ENCODE measurements at regions not wholly inside any gene's neighbourhood (a gene's known extent, or its start where the extent isn't known, plus 50 kb on each side); places are given as distances from the start of the nearest gene placed in this dataset.

DNA sequence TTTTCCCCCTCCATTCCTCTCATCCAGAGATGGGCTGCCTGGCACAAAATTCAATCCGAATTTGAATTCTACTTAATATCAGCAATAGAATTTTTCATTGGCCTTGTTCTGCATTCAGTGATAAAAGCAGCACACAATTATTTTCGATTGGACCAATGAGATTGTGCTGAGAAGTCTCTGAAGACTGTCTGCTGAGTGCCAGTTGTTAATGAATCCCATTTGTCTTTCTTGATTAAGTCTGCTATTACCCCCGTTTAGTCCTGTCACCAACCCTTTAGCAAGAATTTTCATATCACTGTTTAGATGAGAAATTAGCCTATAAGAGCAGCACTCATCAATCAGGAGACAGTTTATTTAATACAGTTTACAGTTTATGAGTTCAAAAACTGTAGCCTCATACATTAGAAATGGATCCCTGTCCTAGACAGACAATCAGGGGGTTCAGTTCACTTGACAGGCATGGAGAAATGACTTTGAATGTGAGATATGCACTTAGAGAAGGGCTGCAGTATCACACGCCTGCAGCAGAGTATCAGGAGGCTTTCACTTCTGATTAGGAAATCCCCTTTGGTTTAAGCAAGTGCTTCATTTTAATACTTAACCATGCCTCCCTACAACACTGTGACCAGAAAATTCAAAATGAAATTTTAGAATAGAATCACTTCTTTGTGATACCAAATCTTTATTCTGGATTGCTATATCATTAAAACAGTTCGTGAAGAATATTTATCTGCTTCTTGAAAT is 304.7 kb upstream of the PTBP2 start:
- 44 to 49% methylated on average over 4 to 5 of the region's 5 CpGs for WGBS, 2 donors (ENCODE audit: low coverage in 1 of 2)
- TF ChIP-seq POLR2AphosphoS5 (IDR thresholded peaks at IDR 0.05) (no peak), EP300 (IDR thresholded peaks at IDR 0.05; ENCODE audit: low read depth) (no peak), POLR2A (IDR thresholded peaks at IDR 0.05) (no peak)
- TF ChIP-seq, protein P1, sequence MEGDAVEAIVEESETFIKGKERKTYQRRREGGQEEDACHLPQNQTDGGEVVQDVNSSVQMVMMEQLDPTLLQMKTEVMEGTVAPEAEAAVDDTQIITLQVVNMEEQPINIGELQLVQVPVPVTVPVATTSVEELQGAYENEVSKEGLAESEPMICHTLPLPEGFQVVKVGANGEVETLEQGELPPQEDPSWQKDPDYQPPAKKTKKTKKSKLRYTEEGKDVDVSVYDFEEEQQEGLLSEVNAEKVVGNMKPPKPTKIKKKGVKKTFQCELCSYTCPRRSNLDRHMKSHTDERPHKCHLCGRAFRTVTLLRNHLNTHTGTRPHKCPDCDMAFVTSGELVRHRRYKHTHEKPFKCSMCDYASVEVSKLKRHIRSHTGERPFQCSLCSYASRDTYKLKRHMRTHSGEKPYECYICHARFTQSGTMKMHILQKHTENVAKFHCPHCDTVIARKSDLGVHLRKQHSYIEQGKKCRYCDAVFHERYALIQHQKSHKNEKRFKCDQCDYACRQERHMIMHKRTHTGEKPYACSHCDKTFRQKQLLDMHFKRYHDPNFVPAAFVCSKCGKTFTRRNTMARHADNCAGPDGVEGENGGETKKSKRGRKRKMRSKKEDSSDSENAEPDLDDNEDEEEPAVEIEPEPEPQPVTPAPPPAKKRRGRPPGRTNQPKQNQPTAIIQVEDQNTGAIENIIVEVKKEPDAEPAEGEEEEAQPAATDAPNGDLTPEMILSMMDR (IDR thresholded peaks at IDR 0.05), result no peak
- intact Hi-C loops (cut with DNase I; ENCODE audit: low total_unique reads) (no loop called here), in situ Hi-C loops (cut with MboI; ENCODE audit: low pct_ligation_motif_present in 1 of 4, low pct_unique_long_range_greater_than_20kb in 1 of 4, low sequenced_read_pairs in 3 of 4) (no loop called here)
- no peaks in the 10 kb centered on the region for H3K4me1 ChIP-seq
- no peak overlapping the region for H3K4me3 ChIP-seq
- H3K9me3 ChIP-seq, result no peaks in the 10 kb centered on the region
- no peaks in the 10 kb centered on the region for H3K27me3 ChIP-seq
- peak overlapping the region; percentile 50 to 68 (median 58) for H3K27ac ChIP-seq
- H3K36me3 ChIP-seq, result no peaks in the 10 kb centered on the region
- no peak for DNase-seq

DNA sequence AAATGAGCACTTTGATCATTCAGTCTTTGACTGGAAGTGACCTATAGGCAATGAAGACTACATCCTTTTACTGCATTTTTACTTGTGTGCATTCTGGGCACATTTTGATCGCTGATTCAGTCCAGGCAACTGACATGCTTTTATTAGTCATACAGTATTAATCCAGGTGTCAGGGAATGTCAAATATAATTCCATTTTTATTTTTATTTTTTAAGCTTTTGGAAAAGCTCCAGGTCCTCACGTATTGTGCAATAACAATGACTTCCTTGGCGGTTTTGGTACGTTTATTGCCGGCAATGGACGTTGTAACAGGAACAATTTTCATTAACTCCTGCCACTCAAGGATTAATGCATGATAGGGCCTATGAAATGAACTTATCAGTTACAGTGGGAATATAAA is 302.6 kb upstream of the PTBP2 start:
- Histone ChIP-seq H3K9me3 (no peaks in the 10 kb centered on the region), H3K4me1 (no peaks in the 10 kb centered on the region), H3K27ac (no peak overlapping the region), H3K36me3 (no peaks in the 10 kb centered on the region), H3K4me3 (no peak overlapping the region), H3K27me3 (no peaks in the 10 kb centered on the region)
- 45 to 50% methylated on average over 6 of the region's 6 CpGs for WGBS, 2 donors (ENCODE audit: low coverage in 1 of 2)
- TF ChIP-seq EP300 (IDR thresholded peaks at IDR 0.05; ENCODE audit: low read depth), result no peak
- TF ChIP-seq POLR2A (IDR thresholded peaks at IDR 0.05), result no peak
- TF ChIP-seq, protein P1 (IDR thresholded peaks at IDR 0.05), result no peak
- TF ChIP-seq POLR2AphosphoS5 (IDR thresholded peaks at IDR 0.05), result no peak
- no peak for DNase-seq
- in situ Hi-C loops (cut with MboI; ENCODE audit: low pct_ligation_motif_present in 1 of 4, low pct_unique_long_range_greater_than_20kb in 1 of 4, low sequenced_read_pairs in 3 of 4) (no loop called here), intact Hi-C loops (cut with DNase I; ENCODE audit: low total_unique reads) (no loop called here)

DNA sequence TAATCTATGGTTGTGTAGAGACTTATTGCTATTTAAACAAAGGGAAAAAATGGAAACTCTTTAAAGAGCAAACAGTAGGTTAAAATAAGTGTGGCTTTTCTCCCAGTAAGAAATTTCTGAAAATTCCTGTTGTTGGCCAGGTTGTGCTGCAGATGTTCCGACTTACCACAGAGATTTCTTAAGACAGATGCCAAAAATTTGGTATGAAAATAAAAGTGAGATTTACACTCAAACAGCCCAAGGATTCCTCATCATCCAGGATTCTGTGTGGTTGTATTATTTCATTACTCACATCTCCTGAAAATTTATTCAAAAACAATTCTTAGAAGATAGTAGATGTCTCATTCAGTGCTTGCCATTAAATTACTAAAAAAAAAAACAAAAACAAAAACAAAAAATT is 296.7 kb upstream of the PTBP2 start:
- DNase-seq, result no peak
- intact Hi-C loops (cut with DNase I; ENCODE audit: low total_unique reads), result no loop called here
- H3K9me3 ChIP-seq, result no peaks in the 10 kb centered on the region
- no peak overlapping the region for H3K27ac ChIP-seq
- no peak overlapping the region for H3K4me3 ChIP-seq
- H3K27me3 ChIP-seq, result no peaks in the 10 kb centered on the region
- H3K4me1 ChIP-seq, result no peaks in the 10 kb centered on the region
- in situ Hi-C loops (cut with MboI; ENCODE audit: low pct_ligation_motif_present in 1 of 4, low pct_unique_long_range_greater_than_20kb in 1 of 4, low sequenced_read_pairs in 3 of 4), result no loop called here
- 61 to 80% methylated on average over 1 of the region's 1 CpG for WGBS, 2 donors (ENCODE audit: low coverage in 1 of 2)
- no peaks in the 10 kb centered on the region for H3K36me3 ChIP-seq
- TF ChIP-seq EP300 (IDR thresholded peaks at IDR 0.05; ENCODE audit: low read depth) (no peak), POLR2A (IDR thresholded peaks at IDR 0.05) (no peak), POLR2AphosphoS5 (IDR thresholded peaks at IDR 0.05) (no peak)
- TF ChIP-seq, protein P1 (IDR thresholded peaks at IDR 0.05), result no peak

DNA sequence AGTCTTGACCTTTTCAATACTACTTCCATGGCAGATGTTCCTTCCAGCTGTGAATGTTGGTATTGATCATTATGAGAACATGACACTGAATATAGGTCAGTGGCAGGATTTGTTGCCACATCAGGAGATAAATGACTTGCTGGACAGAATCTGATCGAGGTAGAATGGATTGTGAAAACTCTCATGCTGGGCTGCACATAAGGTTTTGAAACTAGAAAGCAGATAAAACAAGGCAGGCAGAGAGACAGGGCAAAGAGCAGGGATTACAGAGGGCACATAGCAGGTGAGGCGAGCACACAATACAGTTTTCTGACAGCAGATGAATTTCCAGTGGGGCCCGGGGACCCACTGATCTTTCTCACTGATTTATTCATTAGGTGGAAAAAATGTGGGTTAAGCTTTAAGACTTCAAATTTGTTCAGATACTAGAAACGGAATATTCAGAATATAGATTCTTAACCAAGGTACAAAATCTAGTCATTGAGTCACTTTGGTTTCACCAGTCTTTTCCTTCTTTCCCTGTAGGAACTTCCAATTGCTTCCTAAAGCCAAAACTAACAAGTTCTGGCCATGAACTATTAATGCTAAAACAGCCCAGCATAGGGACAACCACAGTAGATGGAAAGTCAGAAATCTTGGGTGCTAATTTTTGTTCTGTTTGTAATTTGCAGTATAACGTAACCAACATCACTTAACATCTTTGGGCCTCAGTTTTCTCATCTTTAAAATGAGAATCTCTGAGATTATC is 296.0 kb upstream of the PTBP2 start:
- H3K36me3 ChIP-seq, result no peaks in the 10 kb centered on the region
- intact Hi-C loops (cut with DNase I; ENCODE audit: low total_unique reads), result no loop called here
- in situ Hi-C loops (cut with MboI; ENCODE audit: low pct_ligation_motif_present in 1 of 4, low pct_unique_long_range_greater_than_20kb in 1 of 4, low sequenced_read_pairs in 3 of 4), result no loop called here
- no peak overlapping the region for H3K4me3 ChIP-seq
- no peak for DNase-seq
- no peaks in the 10 kb centered on the region for H3K4me1 ChIP-seq
- 67 to 72% methylated on average over 5 of the region's 5 CpGs for WGBS, 2 donors (ENCODE audit: low coverage in 1 of 2)
- no peak for TF ChIP-seq POLR2AphosphoS5 (IDR thresholded peaks at IDR 0.05)
- no peaks in the 10 kb centered on the region for H3K27me3 ChIP-seq
- no peaks in the 10 kb centered on the region for H3K9me3 ChIP-seq
- no peak overlapping the region for H3K27ac ChIP-seq
